H9 (cell line): ENCODE measurements at regions not wholly inside any gene's neighbourhood (a gene's known extent, or its start where the extent isn't known, plus 50 kb on each side); places are given as distances from the start of the nearest gene placed in this dataset.

Experiments
- DNase-seq: peaks from one replicate; pipeline ENCODE4 v3.0.0-alpha.2; 2017
- H2AFZ ChIP-seq: one replicate; pipeline ENCODE4 v1.6.1; 2013; ENCODE audit warnings: mild to moderate bottlenecking, low read length, control low read depth, moderate library complexity
- H2AK5ac ChIP-seq: 2 replicates; pipeline ENCODE4 v1.6.1; 2013; ENCODE audit warnings: low read length, control low read depth, mixed read lengths; ENCODE audit not compliant: insufficient read length
- H2BK120ac ChIP-seq: one replicate; pipeline ENCODE4 v1.6.1; 2013; ENCODE audit warnings: low read depth, mild to moderate bottlenecking, low read length, control low read depth, inconsistent platforms; ENCODE audit not compliant: poor library complexity, severe bottlenecking
- H2BK12ac ChIP-seq: 2 replicates; pipeline ENCODE4 v1.6.1; 2013; ENCODE audit warnings: low read length, control low read depth, mixed read lengths, low read depth; ENCODE audit not compliant: insufficient read length
- H2BK15ac ChIP-seq: 2 replicates; pipeline ENCODE4 v1.6.1; 2013; ENCODE audit warnings: low read depth, low read length, control low read depth
- H2BK20ac ChIP-seq: one replicate; pipeline ENCODE4 v1.6.1; 2013; ENCODE audit warnings: low read depth, mild to moderate bottlenecking, low read length, control low read depth, inconsistent platforms; ENCODE audit not compliant: poor library complexity, severe bottlenecking
- H2BK5ac ChIP-seq: 2 replicates; pipeline ENCODE4 v1.6.1; 2013; ENCODE audit warnings: low read length, control low read depth, mixed read lengths; ENCODE audit not compliant: insufficient read length
- H3K14ac ChIP-seq: 2 replicates; pipeline ENCODE4 v1.6.1; 2013; ENCODE audit warnings: low read length, control low read depth; ENCODE audit not compliant: insufficient read depth
- H3K18ac ChIP-seq: 2 replicates; pipeline ENCODE4 v1.6.1; 2013; ENCODE audit warnings: low read depth, mild to moderate bottlenecking, mixed read lengths, low read length, control low read depth; ENCODE audit not compliant: insufficient read length
- H3K23ac ChIP-seq: 2 replicates; pipeline ENCODE4 v1.6.1; 2013; ENCODE audit warnings: low read length, control low read depth, mixed read lengths, low read depth; ENCODE audit not compliant: insufficient read length
- H3K23me2 ChIP-seq: 2 replicates; pipeline ENCODE4 v1.6.1; 2013; ENCODE audit warnings: low read depth, mild to moderate bottlenecking, mixed read lengths, low read length, control low read depth; ENCODE audit not compliant: insufficient read length, poor library complexity, severe bottlenecking
- H3K27ac ChIP-seq: 2 replicates; pipeline ENCODE4 v1.5.1; 2013; ENCODE audit warnings: low read length, control low read depth, mixed read lengths, low read depth; ENCODE audit not compliant: insufficient read length
- H3K27me3 ChIP-seq: 2 replicates; pipeline ENCODE4 v1.6.1; 2013; ENCODE audit warnings: low read length, control low read depth, inconsistent platforms; ENCODE audit not compliant: insufficient read depth
- H3K4ac ChIP-seq: 2 replicates; pipeline ENCODE4 v1.6.1; 2013; ENCODE audit warnings: low read depth, mild to moderate bottlenecking, control low read depth, inconsistent platforms, low read length, moderate library complexity
- H3K4me1 ChIP-seq: 2 replicates; pipeline ENCODE4 v1.6.1; 2013; ENCODE audit warnings: low read length, control low read depth, inconsistent platforms; ENCODE audit not compliant: insufficient read depth
- H3K4me2 ChIP-seq: 2 replicates; pipeline ENCODE4 v1.6.1; 2013; ENCODE audit warnings: low read length, control low read depth, mixed read lengths; ENCODE audit not compliant: insufficient read length, insufficient read depth
- H3K56ac ChIP-seq: 2 replicates; pipeline ENCODE4 v1.6.1; 2013; ENCODE audit warnings: low read depth, mild to moderate bottlenecking, mixed read lengths, low read length, control low read depth; ENCODE audit not compliant: insufficient read length
- H3K79me1 ChIP-seq: 2 replicates; pipeline ENCODE4 v1.6.1; 2013; ENCODE audit warnings: low read depth, mild to moderate bottlenecking, moderate library complexity, low read length, control low read depth, inconsistent platforms; ENCODE audit not compliant: insufficient read depth, poor library complexity, severe bottlenecking
- H3K79me2 ChIP-seq: 2 replicates; pipeline ENCODE4 v1.6.1; 2013; ENCODE audit warnings: low read length, control low read depth, inconsistent platforms; ENCODE audit not compliant: insufficient read depth
- H3K9ac ChIP-seq: 2 replicates; pipeline ENCODE4 v1.6.1; 2013; ENCODE audit warnings: low read length, control low read depth, mixed read lengths; ENCODE audit not compliant: insufficient read length; ENCODE audit errors: extremely low read depth
- H3K9me3 ChIP-seq: one replicate; pipeline ENCODE4 v1.6.1; 2013; ENCODE audit warnings: low read depth, low read length, inconsistent platforms; ENCODE audit not compliant: control insufficient read depth
- H3T11ph ChIP-seq: one replicate; pipeline ENCODE4 v1.6.1; 2013; ENCODE audit warnings: mild to moderate bottlenecking, low read length, control low read depth, inconsistent platforms
- H4K20me1 ChIP-seq: one replicate; pipeline ENCODE4 v1.6.1; 2013; ENCODE audit not compliant: control insufficient read depth, insufficient read length, insufficient read depth
- H4K5ac ChIP-seq: 2 replicates; pipeline ENCODE4 v1.6.1; 2013; ENCODE audit warnings: low read depth, mild to moderate bottlenecking, mixed read lengths, low read length, control low read depth; ENCODE audit not compliant: insufficient read length
- H4K8ac ChIP-seq: replicated peaks from 2 replicates; pipeline ENCODE4 v1.6.1; 2013; ENCODE audit warnings: low read length, control low read depth, mixed read lengths, low read depth; ENCODE audit not compliant: insufficient read length
- H4K91ac ChIP-seq: 2 replicates; pipeline ENCODE4 v1.6.1; 2013; ENCODE audit warnings: low read depth, mild to moderate bottlenecking, moderate library complexity, mixed read lengths, low read length, control low read depth; ENCODE audit not compliant: insufficient read length
- H3K27ac Mint-ChIP-seq, 3 experiments: 2 replicates in 2 of 3; 3 replicates in 1 of 3; pipeline ENCODE4 v1.8.0; 2020 to 2021; ENCODE audit warnings: mixed read lengths in 3 of 3, mild to moderate bottlenecking in 1 of 3, moderate library complexity in 1 of 3
- H3K27me3 Mint-ChIP-seq: 2 replicates; pipeline ENCODE4 v1.8.0; 2021; ENCODE audit warnings: low read depth, mild to moderate bottlenecking, moderate library complexity, mixed read lengths
- H3K36me3 Mint-ChIP-seq, 3 experiments: 2 replicates in 2 of 3; 3 replicates in 1 of 3; pipeline ENCODE4 v1.8.0; 2020 to 2021; ENCODE audit warnings: low read depth in 3 of 3, mixed read lengths in 3 of 3; ENCODE audit not compliant: insufficient read depth in 1 of 3
- H3K4me1 Mint-ChIP-seq, 2 experiments: 2 replicates each; pipeline ENCODE4 v1.8.0; 2020; ENCODE audit warnings: mixed read lengths in 2 of 2
- H3K4me3 Mint-ChIP-seq, 2 experiments: 2 replicates in 1 of 2; 3 replicates in 1 of 2; pipeline ENCODE4 v1.8.0; 2020 to 2021; ENCODE audit warnings: mild to moderate bottlenecking in 2 of 2, mixed read lengths in 2 of 2, moderate library complexity in 1 of 2
- H3K9me3 Mint-ChIP-seq, 2 experiments: 2 replicates in 1 of 2; 3 replicates in 1 of 2; pipeline ENCODE4 v1.8.0; 2020; ENCODE audit warnings: mild to moderate bottlenecking in 2 of 2, mixed read lengths in 2 of 2, moderate library complexity in 1 of 2
- WGBS: extraction: QIAGEN DNeasy Blood & Tissue Kit; methylation state at CpG from one replicate; pipeline ENCODE4 v1.1.7; 2013; ENCODE audit warnings: missing lambda C conversion rate, low lambda C conversion rate, mixed read lengths; ENCODE audit not compliant: insufficient read length; ENCODE audit errors: extremely low coverage; 5-methylcytosine and 5-hydroxymethylcytosine counted together
- TF ChIP-seq, protein P1 (sequence below): fragments of 200-600 bp; sonication (generic); conservative IDR thresholded peaks from 3 replicates; pipeline ENCODE4 v1.8.0; 2021; ENCODE audit warnings: antibody characterized with exemption, mild to moderate bottlenecking

DNA sequence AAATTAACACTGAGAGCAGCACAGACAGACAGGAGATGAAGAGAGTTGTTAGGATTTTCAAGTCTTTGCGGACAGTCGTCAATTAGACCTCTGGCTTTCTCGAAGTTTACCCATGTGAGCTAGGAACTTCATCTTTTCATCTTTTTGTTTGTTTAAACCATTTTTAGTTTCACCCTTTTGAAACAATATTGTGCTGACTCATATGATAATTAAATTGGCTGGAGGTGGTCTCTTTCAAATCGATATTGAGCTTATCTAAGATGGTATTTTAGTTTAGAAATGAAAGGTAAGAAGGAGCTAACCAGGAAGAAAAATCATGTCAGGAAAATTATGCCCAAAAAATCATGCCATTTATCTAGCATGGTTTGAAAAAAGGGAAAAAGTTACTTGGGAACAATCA, 415.8 kb upstream of the SEMA3A start:
- H3K56ac ChIP-seq = no peak overlapping the region
- no peak overlapping the region for H3K18ac ChIP-seq
- no peaks in the 10 kb centered on the region for H4K20me1 ChIP-seq
- H3K9me3 ChIP-seq = no peaks in the 10 kb centered on the region
- H4K5ac ChIP-seq = no peak overlapping the region
- Mint-ChIP-seq H3K27ac (no peak overlapping the region; a peak in 1 of 7 replicates), H3K27me3 (no peaks in the 10 kb centered on the region), H3K4me1 (no peaks in the 10 kb centered on the region), H3K9me3 (no peaks in the 10 kb centered on the region), H3K36me3 (no peaks in the 10 kb centered on the region), H3K4me3 (no peak overlapping the region)
- no peak overlapping the region for H3K4me2 ChIP-seq
- no peak overlapping the region for H2BK120ac ChIP-seq
- H3K23ac ChIP-seq = no peak overlapping the region
- no peaks in the 10 kb centered on the region for H3K23me2 ChIP-seq
- no peak overlapping the region for H2AK5ac ChIP-seq
- no peak overlapping the region for H2BK12ac ChIP-seq
- TF ChIP-seq, protein P1, sequence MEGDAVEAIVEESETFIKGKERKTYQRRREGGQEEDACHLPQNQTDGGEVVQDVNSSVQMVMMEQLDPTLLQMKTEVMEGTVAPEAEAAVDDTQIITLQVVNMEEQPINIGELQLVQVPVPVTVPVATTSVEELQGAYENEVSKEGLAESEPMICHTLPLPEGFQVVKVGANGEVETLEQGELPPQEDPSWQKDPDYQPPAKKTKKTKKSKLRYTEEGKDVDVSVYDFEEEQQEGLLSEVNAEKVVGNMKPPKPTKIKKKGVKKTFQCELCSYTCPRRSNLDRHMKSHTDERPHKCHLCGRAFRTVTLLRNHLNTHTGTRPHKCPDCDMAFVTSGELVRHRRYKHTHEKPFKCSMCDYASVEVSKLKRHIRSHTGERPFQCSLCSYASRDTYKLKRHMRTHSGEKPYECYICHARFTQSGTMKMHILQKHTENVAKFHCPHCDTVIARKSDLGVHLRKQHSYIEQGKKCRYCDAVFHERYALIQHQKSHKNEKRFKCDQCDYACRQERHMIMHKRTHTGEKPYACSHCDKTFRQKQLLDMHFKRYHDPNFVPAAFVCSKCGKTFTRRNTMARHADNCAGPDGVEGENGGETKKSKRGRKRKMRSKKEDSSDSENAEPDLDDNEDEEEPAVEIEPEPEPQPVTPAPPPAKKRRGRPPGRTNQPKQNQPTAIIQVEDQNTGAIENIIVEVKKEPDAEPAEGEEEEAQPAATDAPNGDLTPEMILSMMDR = no peak
- no peak overlapping the region for H3K14ac ChIP-seq
- H2BK5ac ChIP-seq = no peak overlapping the region
- H3K4me1 ChIP-seq = no peaks in the 10 kb centered on the region
- no peak overlapping the region for H3K4ac ChIP-seq
- no peak overlapping the region for H2BK15ac ChIP-seq
- no peak overlapping the region for H4K91ac ChIP-seq
- no peak overlapping the region for H2BK20ac ChIP-seq
- H4K8ac ChIP-seq = no peak overlapping the region
- no peaks in the 10 kb centered on the region for H3K79me1 ChIP-seq
- H3T11ph ChIP-seq = no peak overlapping the region
- no peak overlapping the region for H3K9ac ChIP-seq
- no peaks in the 10 kb centered on the region for H3K79me2 ChIP-seq
- no peak overlapping the region for H2AFZ ChIP-seq
- H3K27me3 ChIP-seq = no peaks in the 10 kb centered on the region
- WGBS = no CpG with 5 or more reads among the region's 4 CpGs
- no peak overlapping the region for H3K27ac ChIP-seq
- no peak for DNase-seq
